NCI-H1105 (cell line): ENCODE measurements at regions not wholly inside any gene's neighbourhood (a gene's known extent, or its start where the extent isn't known, plus 50 kb on each side); places are given as distances from the start of the nearest gene placed in this dataset.
A peak's percentile ranks its signal among the peaks of the same experiment; 100 is the strongest.
"Not testable (repeated sequence)": the region's sequence is repeated elsewhere in the genome, so short reads cannot be mapped to it uniquely, and the experiment has no call there.

Source experiments
- DNase-seq: peaks from one replicate; lab custom pipeline; 2025; lab: John Stamatoyannopoulos, UW

DNA sequence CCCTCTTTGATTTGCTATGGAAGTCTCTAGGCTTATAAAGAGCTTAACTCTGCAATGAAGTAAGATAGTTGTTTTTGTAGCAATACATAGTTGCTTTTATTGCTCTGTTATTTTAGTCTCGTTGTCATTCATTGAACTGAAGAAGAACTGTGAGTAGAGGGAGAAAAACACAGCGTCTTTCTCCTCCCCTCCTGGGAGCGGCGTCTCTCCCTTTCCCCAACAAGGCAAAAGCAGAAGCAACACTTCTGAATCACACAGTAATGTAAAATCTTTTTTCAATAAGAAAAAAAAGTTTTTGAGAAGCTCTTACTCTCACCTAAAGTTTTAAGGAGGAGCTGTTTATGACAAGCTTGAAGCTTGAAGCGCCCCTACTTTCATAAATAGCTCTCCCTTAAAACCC, 119.3 kb upstream of the SLC7A14 start:
- DNase-seq: no peak

DNA sequence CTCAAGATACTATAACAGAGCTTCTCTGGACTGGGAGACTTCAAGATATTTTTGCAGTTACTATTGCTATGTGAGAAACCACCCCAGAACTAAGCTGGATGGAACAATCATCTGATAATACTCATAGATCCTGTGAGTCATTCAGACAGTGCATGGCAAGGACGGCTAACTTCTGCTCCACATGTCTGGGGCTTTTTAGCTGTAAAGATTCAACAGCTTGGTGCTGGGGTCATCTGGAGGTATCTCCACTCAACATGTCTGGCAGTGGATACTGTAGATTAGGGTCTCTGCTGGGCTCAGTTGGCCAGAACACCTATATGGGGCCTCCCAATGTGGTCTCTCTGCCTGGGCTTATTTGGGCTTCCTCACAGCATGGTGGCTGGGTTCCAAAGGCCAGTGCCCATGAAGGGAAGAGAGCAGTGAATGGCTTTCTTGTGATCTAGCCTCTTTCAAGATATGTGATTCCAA, 117.3 kb upstream of the SLC7A14 start:
- DNase-seq: no peak

DNA sequence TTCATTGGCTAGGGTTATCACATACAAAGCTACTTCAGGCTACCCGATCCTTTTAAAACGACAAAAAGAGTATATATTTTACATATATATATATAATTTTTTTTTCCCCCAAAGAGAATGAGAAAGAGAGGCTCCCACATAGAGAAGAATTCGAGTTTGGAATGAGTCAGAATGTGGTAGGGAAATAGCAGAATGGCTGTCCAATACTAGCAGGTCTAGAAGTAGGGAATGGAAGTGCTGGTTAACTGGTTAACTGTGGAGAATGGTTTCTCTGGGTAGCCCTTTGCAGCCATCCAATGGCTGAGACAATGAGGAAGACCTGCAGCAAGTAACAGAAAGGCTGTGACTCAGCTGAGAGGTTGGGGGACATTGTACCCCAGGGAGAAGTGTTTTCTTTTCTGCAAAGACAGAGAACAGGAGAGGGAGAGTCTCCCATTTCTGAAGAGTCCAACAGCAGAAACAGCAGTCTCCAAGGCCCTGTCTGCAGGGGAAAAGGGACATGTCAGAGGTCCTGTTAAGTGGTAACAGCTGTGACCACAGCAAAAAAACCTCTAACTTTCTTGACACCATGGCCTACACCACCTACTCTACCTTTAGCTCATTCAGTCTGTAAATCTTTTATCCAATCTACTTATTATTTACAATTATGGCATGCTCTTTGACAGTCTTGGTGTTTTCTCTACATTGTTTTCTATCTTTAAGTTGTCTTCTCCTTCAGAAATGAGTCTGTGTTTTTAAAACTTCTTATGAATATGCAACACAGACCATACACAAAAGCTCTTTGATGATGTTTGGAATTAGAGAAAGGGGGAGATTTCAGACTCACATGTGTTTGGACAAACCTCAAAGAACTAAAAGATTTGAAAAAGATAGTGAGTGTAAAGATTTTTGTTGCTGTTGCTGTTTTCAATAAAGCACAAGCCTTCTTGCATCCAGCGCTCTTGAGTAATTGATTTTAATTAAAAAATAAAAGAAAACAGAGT, 116.1 kb upstream of the SLC7A14 start:
- no peak for DNase-seq

DNA sequence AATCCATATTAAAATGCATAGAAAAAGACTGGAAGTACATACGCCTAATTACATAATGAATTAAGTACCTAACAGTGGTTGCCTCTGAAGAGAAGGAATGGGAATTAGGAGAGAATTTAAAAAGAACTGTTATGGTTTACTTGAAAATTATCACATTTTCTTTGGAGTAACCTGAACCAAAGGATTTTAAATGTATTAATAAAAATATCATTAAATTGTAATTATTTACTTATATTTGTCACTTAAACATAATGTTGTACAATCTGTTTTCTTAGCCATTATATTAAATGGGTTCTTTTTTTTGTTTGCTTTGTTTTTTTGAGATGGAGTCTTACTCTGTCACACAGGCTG, 114.2 kb upstream of the SLC7A14 start:
- no peak for DNase-seq

DNA sequence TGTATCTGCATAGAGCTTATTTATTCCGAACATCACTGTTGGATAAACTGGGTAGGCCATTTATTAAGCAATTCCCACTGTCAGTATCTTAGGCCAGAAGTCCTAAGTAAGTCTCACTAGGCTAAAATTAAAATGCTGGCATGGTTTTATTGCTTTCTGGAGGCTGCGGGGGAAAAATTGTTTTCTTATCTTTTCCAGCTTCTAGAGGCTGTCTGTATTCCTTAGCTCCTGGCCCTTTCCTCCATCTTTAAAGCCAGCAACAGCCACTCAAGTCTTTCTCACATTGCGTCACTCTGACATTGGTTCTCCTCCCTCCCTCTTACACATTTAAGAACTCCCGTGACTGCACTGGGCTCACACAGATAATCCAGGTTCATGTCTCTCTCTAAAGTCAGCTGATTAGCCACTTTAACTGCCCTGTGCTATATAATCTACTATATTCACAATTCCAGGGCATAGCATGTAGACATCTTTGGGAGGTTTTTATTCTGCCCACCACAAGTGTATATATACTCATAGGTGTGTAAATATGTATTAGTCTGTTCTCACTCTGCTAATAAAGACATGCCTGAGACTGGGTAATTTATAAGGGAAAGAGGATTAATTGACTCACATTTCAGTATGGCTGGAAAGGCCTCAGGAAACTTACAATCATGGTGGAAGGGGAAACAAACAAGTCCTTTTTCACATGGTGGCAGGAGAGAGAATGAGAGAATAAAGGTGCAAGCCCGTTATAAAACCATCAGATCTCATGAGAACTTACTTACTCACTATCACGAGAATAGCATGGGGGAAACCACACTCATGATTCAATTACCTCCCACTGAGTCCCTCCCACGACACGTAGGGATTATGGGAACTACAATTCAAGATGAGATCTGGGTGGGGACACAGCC, 113.5 kb upstream of the SLC7A14 start:
- no peak for DNase-seq

DNA sequence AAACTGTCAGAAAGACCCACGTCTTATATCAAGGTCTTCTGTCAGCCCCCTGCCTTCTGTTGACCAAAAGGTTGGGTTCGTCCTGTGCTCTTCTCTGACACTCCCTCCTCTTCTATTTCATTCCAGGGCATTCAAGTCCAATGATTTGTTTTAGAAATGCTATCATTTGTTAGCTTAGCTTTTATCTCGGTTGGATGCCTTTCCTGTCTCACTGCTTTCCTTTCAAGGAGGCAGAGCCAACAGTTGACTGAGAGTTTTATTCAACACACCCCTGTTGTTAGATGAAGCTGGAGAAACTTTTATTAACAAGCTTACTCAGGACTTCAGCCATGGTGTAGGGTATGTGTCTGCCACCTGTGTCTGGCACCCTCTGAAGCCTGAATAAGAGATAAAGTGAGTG, 112.0 kb upstream of the SLC7A14 start:
- DNase-seq: no peak

DNA sequence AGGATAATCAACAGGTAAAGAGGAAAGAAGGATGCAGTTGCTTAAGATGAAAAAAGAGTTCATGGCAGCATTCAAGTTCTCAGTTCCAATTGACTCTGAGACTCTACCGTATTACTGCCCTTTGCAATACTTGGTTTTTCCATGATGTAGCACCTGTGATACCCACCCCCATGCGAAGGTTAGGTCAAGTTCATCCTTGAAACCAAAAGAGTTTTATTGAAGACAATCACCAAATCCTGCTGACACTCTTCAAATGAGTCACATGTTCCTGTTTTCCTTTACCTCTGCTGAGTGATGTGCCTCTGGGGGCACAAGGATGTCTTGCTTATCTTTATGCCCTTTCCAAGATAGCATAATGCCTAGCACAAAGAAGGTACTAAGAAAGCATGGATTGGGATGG, 111.3 kb upstream of the SLC7A14 start:
- DNase-seq: no peak

DNA sequence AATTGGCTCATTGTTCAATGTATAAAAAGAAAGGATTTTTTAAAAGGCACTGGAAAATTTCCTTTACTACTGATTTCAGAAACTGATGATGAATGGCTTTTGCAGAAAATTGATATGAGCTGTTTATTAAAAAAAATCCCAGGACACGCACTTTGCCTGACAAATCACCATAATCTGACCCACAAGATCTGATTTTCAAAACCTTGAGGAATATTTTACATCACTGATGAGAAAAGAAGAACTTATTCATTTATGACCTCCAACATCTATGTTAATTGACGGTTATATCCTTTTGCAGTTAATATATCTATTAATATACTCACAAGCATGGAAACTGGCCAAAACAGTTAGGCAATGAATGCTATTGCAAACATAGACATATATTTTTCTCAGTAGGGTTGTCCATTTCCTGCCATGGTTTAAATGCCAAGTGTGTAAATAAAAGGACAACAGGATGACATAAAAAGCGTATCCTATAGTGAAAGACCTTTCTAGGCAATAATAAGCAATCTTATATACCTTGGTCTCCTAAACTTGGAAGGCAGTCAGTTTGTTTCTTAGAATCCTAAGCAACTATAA, 109.7 kb upstream of the SLC7A14 start:
- no peak for DNase-seq

DNA sequence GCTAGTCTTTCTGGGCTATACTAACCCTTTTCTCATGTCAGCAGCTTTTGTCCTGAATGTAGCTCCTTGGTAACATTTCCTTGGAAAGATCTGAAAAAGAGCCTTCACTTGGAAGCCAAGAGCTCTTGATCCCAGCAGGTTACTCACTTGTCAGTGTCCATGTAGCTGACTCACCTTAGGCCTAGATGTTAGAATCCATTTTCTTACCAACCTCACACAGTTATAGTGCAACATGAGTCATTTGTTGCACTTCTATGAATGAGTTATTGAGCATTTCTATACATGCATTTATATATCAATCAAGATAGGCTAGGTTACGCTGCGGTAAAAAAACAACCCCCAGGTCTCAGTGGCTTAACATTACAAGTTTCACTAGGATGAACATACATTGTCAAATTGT, 106.8 kb upstream of the SLC7A14 start:
- DNase-seq: no peak

DNA sequence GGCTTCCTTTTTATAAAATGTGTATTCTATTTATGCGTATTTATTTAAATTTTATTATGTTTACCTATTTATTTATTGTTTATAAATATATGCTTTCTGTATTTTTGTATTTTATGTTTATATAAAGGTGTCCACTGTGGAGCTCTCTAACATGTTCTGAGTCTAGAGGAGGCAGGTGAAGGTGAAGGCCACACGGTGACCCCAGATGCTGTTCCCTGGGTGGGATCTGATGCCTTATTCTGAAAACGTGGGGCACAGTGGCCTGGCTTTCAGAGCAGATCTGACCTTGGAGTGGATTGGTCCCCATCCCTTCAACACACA, 104.7 kb upstream of the SLC7A14 start:
- DNase-seq: no peak

DNA sequence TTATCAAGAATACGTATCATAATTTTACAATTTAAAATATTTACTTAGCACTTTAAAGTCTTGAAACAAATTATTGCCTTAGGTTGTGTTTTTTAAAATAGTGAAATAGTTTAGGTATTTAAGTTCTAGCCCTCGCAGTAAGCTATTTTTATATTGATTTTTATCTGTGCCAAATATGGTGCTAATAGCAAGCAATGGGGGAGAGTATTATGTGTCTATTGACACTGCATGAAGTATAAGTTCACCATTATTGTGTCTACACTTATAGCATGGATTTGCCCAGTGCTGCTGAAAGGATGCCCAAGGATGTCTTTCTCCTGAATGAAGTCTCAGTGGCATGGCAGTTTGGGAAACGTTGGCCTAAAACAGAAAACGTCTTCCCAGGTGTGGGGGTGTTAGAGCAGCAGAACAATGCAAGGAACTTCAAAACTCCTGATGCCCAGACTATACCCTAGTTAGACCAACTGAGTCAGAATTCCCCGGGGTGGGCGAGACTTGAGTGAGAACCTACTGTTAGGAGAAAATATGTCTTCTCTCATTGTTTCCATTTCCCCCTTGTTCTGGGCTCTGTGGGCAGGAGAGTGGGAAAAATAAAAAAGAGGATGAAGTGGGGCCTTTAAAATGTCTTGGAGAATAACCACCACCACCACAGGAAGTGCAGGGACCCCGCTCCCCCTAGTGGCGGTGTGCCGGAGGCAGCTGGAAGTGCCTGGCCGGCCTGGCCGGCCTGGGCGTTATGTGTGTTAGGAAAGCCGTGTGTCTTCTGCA, 104.2 kb upstream of the SLC7A14 start:
- DNase-seq: peak; percentile 15

DNA sequence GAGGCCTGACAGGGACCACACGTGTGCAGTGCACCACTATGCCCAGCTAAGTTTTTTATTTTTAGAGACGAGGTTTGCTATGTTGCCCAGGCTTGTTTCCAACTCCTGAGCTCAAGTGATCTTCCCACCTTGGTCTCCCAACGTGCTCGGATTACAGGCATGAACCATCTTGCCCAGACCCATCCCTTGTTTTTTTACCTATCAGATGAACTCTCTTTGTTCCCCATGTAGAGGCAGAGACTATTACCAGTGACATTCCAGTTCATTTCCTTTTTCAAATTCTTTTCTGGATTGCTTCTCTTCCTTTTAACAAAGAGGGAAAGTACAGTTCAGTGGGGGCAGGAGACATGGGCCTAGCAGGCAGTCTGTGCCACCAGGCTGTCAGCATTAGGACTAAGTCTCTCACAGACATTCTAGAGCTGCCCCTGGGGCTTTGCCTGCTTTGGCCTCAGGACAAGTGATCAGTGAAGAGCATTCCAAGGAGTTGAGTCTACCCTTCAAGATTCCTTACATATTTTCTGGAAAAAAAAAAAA, 103.5 kb upstream of the SLC7A14 start:
- peak; percentile 87 for DNase-seq

DNA sequence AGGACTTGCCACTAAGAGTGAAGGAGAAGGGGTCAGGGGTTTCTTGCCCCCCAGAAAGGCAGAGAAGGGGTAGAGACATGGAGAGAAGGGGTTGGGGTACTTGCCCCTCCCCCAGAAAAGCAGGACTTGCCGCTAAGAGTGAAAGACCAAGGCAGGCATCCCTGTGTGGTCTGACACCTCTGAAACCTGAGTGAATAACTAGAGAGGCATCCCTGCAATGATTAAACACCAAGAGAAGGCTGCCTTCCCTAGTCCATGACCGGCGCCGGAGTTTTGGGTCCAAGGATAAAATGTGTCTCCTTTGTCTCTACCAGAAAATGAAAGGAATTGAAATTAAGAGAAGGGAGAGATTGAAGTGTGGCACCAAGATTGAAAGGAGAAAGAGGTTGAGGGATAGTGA, 102.3 kb upstream of the SLC7A14 start:
- not testable (repeated sequence) for DNase-seq

DNA sequence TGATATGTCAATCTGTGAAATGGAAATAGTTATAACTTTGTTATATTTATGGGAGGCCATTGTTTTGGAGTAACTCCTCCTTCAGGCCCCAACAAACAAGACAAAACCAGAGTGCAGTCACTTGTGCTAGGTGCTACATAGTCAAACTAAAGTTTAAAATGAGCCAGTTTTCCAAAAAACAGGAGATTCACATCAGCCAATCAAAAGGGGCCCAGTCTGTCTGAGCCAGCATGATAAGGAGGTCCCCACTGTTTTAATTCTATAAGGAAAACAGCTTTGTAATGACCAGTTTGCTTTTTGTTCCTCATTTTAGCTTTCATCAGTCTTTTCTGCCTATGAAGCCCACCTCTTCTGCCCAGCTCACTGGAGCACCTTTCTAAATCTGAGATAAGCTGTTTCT, 94.7 kb upstream of the SLC7A14 start:
- no peak for DNase-seq

DNA sequence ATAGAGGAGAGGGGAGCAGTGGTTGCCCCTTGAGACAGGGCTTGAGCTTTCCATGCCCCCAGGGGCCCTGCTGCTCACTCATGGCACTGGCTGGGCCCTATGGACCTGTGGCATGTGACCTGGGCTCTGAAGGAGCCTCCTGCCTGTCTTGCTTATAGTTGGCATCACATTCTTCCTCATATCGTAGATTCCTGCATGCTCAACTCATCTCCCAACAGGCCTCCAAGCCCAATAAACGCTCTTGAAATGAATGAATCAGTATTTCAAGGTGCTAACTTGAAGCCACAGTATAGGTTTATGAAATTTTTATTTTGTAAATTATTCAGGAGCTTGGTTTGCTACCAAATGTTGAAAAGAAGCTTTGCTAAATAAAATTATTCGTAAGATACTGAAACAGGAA, 93.3 kb upstream of the SLC7A14 start:
- no peak for DNase-seq

DNA sequence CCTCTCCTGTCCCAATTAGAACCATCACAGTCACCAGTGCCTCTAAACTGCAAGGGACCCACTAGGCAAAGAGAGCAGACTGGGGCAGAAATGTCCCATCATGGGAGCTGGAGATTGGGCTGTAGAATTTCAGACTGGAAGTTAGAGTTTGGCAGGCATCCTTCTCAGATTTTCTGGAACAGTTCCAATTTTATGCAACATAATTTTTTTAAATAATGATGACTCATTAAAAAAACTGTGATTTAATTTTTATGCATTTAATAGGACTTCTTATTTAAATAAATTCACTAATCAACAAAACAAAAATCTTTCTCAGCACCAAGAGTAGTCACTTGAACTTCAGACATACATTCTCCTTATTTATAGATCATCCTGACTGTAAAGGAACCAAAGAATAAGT, 84.6 kb upstream of the SLC7A14 start:
- DNase-seq: no peak

DNA sequence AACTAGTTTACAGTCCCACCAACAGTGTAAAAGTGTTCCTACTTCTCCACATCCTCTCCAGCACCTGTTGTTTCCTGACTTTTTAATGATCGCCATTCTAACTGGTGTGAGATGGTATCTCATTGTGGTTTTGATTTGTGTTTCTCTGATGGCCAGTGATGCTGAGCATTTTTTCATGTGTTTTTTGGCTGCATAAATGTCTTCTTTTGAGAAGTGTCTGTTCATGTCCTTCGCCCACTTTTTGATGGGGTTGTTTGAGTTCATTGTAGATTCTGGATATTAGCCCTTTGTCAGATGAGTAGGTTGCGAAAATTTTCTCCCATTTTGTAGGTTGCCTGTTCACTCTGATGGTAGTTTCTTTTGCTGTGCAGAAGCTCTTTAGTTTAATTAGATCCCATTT, 77.1 kb upstream of the SLC7A14 start:
- not testable (repeated sequence) for DNase-seq

DNA sequence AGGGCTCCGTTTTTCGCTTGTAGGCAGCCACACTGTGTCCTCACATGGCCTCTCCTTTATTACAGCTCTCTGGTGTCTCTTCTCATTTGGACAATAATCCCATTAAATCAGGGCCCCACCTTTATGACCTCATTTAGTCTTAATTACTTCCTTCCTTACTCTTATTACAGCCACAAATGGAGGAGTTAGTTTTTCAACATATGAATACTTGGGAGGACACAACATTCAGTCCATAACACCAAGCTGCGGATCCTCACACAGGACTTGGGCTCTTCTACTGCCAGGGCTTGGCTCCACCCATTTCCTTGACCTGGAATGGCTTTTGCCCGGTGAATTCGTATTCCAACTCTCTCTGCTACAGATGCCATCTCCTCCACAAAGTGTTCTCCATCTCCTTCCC, 74.3 kb upstream of the SLC7A14 start:
- no peak for DNase-seq

DNA sequence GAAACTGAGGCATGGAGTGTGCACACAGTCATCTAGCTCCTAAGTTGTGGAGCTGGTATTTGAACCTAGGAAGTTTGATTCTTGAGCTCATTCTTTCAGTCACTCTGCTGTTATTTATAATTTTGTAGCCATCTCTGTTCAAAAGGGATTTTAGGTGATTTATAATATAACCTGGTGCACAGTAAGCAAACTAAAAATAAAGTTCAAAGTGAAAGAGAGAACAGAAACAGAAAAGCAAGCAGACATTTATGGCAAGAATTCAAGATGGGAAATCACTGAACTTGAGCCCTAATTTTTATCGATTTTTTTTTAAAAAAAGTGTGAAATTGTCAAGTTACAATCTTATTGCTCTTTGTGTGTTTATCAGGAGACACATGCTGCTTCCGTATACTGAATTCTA, 71.4 kb upstream of the SLC7A14 start:
- no peak for DNase-seq

DNA sequence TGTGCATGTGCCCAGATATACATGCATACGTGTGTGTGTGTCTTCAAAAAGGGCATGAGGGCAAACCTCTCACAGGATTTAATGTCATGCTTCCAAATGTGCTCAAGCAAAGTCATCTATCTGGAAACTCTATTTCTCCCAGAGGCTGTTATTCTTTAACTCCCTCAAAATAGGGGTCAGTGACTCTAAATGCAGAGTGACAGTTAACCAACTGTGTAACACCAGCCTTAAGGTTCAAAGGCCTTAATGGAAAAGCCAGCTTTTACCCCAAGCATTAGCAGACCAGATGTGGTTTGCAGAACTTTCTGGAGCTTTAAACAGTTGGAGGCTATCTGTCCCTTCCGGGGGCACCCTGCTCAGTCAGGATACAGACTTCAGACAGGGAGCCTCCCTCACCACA, 70.4 kb upstream of the SLC7A14 start:
- DNase-seq: no peak

DNA sequence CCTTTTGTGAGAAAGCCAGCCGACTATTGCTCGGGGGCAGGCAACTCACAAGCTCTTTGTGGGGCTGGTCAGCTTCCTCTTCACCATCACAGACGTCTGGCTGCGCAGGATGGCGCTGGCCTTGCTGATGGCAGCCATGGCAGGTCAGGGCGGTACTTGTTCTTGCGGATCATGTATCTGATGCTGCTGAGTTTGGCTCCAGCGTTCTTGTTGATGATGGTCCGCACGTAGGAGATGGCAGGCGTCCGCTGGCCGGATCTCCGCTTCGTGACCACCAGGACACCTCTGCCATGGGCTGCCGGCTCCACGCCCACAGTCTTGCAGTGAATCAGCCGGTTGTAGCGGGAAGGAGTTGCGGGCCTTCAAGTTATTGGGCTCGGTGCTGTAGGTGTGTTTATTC, 67.9 kb upstream of the SLC7A14 start:
- no peak for DNase-seq
